ENCODE measurements at regions not wholly inside any gene's neighbourhood (a gene's known extent, or its start where the extent isn't known, plus 50 kb on each side); places are given as distances from the start of the nearest gene placed in this dataset.
"Not testable (repeated sequence)": the region's sequence is repeated elsewhere in the genome, so short reads cannot be mapped to it uniquely, and the experiment has no call there.

- H3K27ac ChIP-seq (ENCODE audit: low read depth, low read length): no peak overlapping the region
- WGBS, 3 donors: 87 to 95% (median 91%) methylated on average over 2 of the region's 2 CpGs
These were observed 461.0 kb downstream of the GADD45G start for GRCh38 chr9:90065851-90066250.

- 74 to 85% (median 74%) methylated on average over 2 of the region's 2 CpGs for WGBS, 3 donors
- H3K27ac ChIP-seq (ENCODE audit: low read depth, low read length): no peak overlapping the region
These were observed 464.3 kb downstream of the GADD45G start for GRCh38 chr9:90069085-90069484.

DNA sequence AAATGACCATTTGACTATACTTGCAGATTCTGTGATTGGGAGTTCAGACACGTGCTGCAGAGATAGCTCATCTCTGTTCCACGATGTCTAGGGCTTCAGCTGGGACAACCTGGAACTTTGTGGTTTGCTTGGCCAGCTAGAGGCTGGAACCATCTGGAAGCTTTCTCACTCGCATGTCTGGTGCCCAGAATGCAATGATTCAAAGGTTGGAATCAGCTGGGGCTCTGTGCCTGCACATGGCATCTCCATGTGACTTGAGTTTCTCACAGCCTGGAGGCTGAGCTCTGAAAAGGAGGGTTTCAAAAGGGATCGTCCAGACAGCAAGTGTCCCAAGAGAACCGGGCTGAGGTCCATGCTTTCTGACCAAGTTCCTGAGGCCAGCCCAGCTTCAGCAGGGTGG is 465.2 kb downstream of the GADD45G start:
- no peak overlapping the region for H3K27ac ChIP-seq (ENCODE audit: low read depth, low read length)
- 55 to 86% (median 76%) methylated on average over 5 of the region's 5 CpGs for WGBS, 3 donors

DNA sequence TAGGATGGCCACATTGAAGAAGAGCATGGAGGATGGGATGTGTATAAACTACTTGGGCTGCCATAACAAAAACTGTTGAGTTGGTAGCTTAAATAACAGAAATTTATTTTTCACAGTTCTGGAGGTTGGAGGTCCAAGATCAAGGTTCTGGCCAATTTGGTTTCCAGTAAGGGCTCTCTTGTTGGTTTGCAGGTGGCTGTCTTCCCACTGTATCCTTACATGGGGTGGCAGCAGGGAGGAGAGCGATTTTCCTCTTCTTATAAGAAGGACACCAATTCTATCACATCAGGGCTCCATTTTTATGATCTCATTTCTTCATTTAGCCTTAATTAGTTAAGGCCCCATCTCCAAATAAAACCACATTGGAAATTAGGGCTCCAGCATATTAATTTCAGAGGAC is 465.7 kb downstream of the GADD45G start:
- 67 to 95% (median 91%) methylated on average over 1 of the region's 1 CpG for WGBS, 3 donors
- no peak overlapping the region for H3K27ac ChIP-seq (ENCODE audit: low read depth, low read length)

- H3K27ac ChIP-seq (ENCODE audit: low read depth, low read length): no peak overlapping the region
- 81 to 93% (median 84%) methylated on average over 7 of the region's 7 CpGs for WGBS, 3 donors
These were observed 466.3 kb downstream of the GADD45G start for GRCh38 chr9:90070931-90071660.

GRCh38 chr9:90073186-90073945 is 468.6 kb downstream of the GADD45G start:
- H3K27ac ChIP-seq (ENCODE audit: low read depth, low read length): no peak overlapping the region
- WGBS, 3 donors: 87 to 93% (median 92%) methylated on average over 3 of the region's 3 CpGs

DNA sequence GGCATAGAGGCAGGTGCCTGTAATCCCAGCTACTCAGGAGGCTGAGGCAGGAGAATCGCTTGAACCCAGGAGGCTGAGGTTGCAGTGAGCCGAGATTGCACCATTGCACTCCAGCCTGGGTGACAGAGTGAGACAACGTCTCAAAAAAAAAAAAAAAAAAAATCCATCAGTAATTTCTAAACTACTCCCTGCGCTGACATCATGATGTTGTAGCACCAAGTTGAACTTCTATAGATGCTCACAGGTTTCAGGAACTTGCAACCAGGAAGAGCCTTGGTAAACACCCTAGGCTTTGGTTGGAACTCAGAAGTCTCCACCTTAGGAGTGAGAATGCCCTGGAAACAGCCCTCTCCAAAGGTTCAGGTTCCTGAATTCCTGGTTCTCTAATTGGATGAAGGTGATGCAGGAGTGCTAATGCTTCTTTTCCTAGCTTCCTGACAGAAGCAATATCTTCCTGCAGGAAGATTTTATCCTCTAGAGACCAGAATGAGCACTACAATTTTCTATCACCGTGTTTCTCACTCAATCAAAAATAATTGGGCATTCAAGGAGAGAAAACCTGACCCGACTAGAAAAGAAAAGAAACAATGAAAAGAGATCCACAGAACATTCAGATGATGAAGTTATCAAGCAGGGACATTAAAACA is 469.6 kb downstream of the GADD45G start:
- WGBS, 3 donors: 80 to 90% (median 88%) methylated on average over 6 of the region's 6 CpGs
- no peak overlapping the region for H3K27ac ChIP-seq (ENCODE audit: low read depth, low read length)

- not testable (repeated sequence) for H3K27ac ChIP-seq (ENCODE audit: low read depth, low read length)
- 82 to 95% (median 92%) methylated on average over 3 of the region's 3 CpGs for WGBS, 3 donors
These were observed 472.8 kb downstream of the GADD45G start for GRCh38 chr9:90077598-90077997.

- H3K27ac ChIP-seq (ENCODE audit: low read depth, low read length): no peak overlapping the region
- 56 to 84% (median 70%) methylated on average over 4 of the region's 4 CpGs for WGBS, 3 donors
These were observed 474.2 kb downstream of the GADD45G start for GRCh38 chr9:90078988-90079421.

- 87 to 88% (median 87%) methylated on average over 4 of the region's 4 CpGs for WGBS, 3 donors
- H3K27ac ChIP-seq (ENCODE audit: low read depth, low read length): no peak overlapping the region
These were observed 480.8 kb downstream of the GADD45G start for GRCh38 chr9:90085633-90086032.

- H3K27ac ChIP-seq (ENCODE audit: low read depth, low read length): no peak overlapping the region
- WGBS, 3 donors: 38 to 88% (median 42%) methylated on average over 2 of the region's 2 CpGs
These were observed 481.3 kb downstream of the GADD45G start for GRCh38 chr9:90086101-90086511.

GRCh38 chr9:90088434-90088833 is 483.6 kb downstream of the GADD45G start:
- 57 to 81% (median 78%) methylated on average over 6 of the region's 6 CpGs for WGBS, 3 donors
- no peak overlapping the region for H3K27ac ChIP-seq (ENCODE audit: low read depth, low read length)

DNA sequence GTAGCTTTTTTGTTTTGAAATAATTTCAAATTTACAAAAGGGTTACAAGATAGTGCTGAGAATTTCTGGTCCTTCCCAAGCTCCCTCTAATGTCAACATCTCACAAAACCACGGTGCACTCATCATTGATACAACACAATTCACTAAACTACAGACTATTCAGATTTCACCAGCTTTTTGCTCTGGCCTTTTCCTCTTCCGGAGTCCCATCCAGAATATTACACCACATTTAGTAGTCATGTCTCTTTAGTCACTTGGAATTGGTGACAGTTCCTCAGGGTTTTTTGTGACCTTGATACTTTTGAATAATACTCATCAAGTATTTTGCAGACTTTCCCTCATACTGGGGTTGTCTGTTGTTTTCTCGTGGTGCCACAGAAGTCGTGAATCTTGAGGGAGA is 484.0 kb downstream of the GADD45G start:
- no peak overlapping the region for H3K27ac ChIP-seq (ENCODE audit: low read depth, low read length)
- WGBS, 3 donors: 76 to 80% (median 77%) methylated on average over 4 of the region's 4 CpGs

DNA sequence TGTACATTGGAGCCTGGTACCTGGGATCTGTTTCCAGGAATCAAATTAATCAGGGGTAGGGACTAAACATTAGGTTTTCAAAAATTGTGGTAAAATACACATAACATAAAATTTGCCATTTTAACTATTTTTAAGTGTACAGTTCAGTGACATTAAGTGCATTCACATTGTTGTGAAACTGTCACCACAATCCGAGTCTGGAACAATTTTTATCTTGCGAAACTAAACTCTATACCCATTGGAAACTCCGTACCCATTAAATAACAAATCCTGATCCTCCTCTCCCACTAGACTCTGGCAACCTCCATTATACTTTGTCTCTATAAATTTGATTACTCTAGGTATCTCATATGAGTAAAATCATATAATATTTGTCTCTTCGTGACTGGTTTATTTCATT is 486.2 kb downstream of the GADD45G start:
- no peak overlapping the region for H3K27ac ChIP-seq (ENCODE audit: low read depth, low read length)
- 81 to 92% (median 83%) methylated on average over 4 of the region's 4 CpGs for WGBS, 3 donors

GRCh38 chr9:90092508-90092907 is 487.7 kb downstream of the GADD45G start:
- WGBS, 3 donors: 68 to 82% (median 72%) methylated on average over 4 of the region's 4 CpGs
- H3K27ac ChIP-seq (ENCODE audit: low read depth, low read length): no peak overlapping the region

DNA sequence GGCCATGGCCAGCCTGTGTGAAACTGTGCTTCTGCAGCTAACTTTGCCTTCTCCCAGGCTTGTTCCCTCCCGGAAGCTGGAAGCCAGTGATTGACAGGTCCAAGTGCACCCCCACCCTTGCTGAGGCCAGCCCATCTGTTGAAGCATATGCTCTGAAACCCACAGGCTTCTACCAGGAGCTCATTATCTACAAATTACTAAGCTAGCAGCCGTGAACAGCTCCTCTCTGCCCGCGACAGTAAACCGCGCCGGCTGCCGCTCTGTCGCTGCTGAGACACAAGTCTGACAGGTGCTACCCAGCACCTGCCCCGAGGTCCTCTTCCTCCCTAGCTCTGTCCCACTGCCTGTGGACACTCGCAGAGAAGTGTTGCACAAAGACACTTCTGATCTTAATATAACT is 490.9 kb downstream of the GADD45G start:
- H3K27ac ChIP-seq (ENCODE audit: low read depth, low read length): no peak overlapping the region
- WGBS, 3 donors: 19 to 62% (median 55%) methylated on average over 11 of the region's 11 CpGs

DNA sequence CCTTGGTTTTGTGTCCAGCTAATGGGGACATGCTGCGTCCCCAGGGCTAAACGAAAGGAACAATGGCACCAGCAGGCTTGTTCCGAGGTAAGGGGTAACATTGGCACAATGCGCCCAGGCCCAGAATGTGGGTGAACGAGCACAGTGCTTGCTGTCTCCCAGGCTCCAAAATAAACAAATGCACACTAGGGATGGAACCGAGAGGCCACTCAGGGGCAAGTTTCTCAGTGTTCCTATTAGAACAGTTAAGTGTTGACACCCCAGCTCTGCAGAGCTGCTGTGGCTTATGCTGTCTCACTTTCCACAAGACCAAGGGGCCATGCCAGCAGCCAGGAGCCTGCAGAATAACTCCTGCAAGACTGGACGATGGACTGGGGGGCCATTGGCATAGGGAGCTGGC is 492.4 kb downstream of the GADD45G start:
- no peak overlapping the region for H3K27ac ChIP-seq (ENCODE audit: low read depth, low read length)
- 87 to 92% (median 91%) methylated on average over 7 of the region's 7 CpGs for WGBS, 3 donors

DNA sequence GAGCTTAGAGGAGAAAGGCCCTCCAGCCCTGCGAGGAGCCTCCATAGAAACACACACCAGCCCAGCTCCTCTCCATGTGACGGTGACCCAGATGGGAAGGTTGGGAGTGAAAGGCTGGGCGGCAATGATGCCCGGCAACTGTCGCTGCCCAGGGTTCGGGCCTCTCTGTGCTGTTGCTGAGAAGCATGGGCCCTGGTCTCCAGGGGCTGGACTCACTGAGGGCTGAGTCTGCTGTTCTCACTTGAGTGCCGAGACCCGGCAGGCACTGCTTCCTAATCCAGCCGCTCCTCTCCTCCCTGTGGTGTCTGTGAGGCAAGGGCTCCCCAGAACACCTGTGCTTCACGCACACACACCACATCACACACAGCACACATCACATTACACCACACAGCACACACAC is 493.6 kb downstream of the GADD45G start:
- no peak overlapping the region for H3K27ac ChIP-seq (ENCODE audit: low read depth, low read length)
- WGBS, 3 donors: 84 to 90% (median 86%) methylated on average over 10 of the region's 10 CpGs

DNA sequence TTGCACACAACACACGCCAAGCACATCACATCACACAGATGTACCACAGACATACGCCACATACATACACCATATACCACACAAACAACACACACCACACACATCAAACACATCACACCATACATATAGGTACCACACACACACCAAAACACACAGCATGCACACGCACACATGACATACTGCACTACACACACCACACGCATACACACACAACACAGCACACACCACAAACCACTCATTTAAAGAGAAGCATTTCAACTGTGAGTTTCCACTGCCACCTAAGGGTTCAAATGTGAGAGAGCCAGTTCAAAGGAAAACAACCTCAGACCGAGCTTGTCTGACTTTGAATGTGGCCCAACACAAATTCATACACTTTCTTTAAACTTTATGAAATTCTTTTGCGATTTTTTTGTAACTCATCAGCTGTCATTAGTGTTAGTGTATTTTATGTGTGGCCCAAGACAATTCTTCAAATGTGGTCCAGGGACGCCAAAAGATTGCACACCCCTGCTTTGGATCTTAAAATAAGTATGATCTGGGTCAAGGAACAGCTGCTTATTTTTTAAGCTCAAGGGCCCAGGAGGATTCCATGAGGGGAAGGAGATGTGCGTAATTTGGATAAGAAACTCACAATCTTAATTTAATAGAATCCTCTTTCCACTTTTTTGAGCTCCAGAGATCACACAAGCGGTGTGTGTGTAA is 494.6 kb downstream of the GADD45G start:
- H3K27ac ChIP-seq (ENCODE audit: low read depth, low read length): no peak overlapping the region
- 54 to 75% (median 63%) methylated on average over 9 of the region's 9 CpGs for WGBS, 3 donors
